Lower lobe of right lung (tissue), 2 donors: ENCODE measurements at regions not wholly inside any gene's neighbourhood (a gene's known extent, or its start where the extent isn't known, plus 50 kb on each side); places are given as distances from the start of the nearest gene placed in this dataset.

Experiments used
- ATAC-seq, 2 donors: fragments of 200-7000 bp; cut with Tn5 transposase; one replicate each; pipeline ENCODE4 v1.9.1; 2020 to 2022; ENCODE audit warnings: mild to moderate bottlenecking in 2 of 2, moderate library complexity in 2 of 2
- DNase-seq: peaks from one replicate; pipeline ENCODE4 v3.0.0-alpha.2; 2020
- H3K27ac ChIP-seq: fragments of 200-600 bp; one replicate; pipeline ENCODE4 v1.8.0; 2022
- H3K27me3 ChIP-seq: fragments of 200-600 bp; one replicate; pipeline ENCODE4 v1.8.0; 2022; ENCODE audit warnings: low read depth
- H3K36me3 ChIP-seq: fragments of 200-600 bp; one replicate; pipeline ENCODE4 v1.8.0; 2022; ENCODE audit warnings: mild to moderate bottlenecking
- H3K4me1 ChIP-seq: fragments of 200-600 bp; one replicate; pipeline ENCODE4 v1.8.0; 2022
- H3K4me3 ChIP-seq: fragments of 200-600 bp; one replicate; pipeline ENCODE4 v1.8.0; 2022; ENCODE audit warnings: mild to moderate bottlenecking
- H3K9me3 ChIP-seq: fragments of 200-600 bp; one replicate; pipeline ENCODE4 v1.8.0; 2022
- intact Hi-C: fragments of 100-400 bp; cut with DNase I; formaldehyde crosslinking; loops from one replicate; pipeline ENCODE4 v1.11.0; 2022
- TF ChIP-seq, protein P1 (sequence below): fragments of 200-600 bp; IDR thresholded peaks from one replicate; pipeline ENCODE4 v1.8.0; 2022; ENCODE audit warnings: antibody characterized with exemption, mild to moderate bottlenecking
- donor health status: DM: no; HTN: yes; CAD: no; lungs with severe emphysema.

DNA sequence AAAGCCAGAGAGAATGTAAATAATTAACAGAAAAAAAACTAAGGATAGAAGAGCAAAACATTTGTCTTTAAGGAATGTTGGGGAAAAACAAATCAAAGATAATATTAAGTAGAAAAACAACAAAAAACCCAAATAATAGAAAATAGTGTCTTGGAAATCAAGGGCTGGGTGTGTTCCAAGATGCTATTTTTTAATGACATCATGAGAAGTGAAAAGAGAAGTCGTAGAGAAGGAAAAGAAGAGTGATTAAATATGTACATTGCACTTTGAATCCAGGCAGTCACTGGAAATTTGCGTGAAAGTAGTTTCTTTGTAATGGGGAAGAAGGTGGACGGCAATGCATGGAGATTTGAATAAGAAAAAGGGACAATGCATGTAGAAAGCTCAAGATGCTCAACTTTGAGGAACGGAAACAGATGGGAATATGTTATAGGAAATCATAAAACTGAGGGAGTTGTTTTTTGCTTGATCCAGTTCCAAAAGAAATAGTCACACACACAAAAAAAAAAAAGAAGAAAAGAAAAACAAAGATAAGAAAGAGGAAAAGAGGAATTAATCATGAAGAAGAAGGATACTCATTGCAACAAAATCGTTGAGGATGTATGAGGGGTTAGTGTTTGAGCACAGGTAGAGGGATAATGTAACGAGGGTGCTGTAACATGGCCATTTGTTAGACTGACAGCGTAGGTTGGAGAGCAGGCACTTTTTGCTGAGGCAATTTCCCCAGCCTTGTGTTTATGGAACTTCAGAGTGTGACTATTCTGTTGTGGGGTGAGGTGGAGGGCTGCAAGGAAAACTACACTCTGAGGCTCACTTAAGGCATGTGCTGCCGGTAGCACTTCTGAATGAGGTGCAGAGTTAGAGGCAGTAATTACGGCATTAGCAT lies 184.1 kb downstream of the CALCRL start:
- no peak for ATAC-seq
- intact Hi-C loops: no loop called here
- H3K27me3 ChIP-seq: no peaks in the 10 kb centered on the region
- TF ChIP-seq, protein P1, sequence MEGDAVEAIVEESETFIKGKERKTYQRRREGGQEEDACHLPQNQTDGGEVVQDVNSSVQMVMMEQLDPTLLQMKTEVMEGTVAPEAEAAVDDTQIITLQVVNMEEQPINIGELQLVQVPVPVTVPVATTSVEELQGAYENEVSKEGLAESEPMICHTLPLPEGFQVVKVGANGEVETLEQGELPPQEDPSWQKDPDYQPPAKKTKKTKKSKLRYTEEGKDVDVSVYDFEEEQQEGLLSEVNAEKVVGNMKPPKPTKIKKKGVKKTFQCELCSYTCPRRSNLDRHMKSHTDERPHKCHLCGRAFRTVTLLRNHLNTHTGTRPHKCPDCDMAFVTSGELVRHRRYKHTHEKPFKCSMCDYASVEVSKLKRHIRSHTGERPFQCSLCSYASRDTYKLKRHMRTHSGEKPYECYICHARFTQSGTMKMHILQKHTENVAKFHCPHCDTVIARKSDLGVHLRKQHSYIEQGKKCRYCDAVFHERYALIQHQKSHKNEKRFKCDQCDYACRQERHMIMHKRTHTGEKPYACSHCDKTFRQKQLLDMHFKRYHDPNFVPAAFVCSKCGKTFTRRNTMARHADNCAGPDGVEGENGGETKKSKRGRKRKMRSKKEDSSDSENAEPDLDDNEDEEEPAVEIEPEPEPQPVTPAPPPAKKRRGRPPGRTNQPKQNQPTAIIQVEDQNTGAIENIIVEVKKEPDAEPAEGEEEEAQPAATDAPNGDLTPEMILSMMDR: no peak
- no peak overlapping the region for H3K4me3 ChIP-seq
- H3K9me3 ChIP-seq: no peaks in the 10 kb centered on the region
- no peaks in the 10 kb centered on the region for H3K36me3 ChIP-seq
- no peak for DNase-seq
- H3K27ac ChIP-seq: no peak overlapping the region
- no peaks in the 10 kb centered on the region for H3K4me1 ChIP-seq

DNA sequence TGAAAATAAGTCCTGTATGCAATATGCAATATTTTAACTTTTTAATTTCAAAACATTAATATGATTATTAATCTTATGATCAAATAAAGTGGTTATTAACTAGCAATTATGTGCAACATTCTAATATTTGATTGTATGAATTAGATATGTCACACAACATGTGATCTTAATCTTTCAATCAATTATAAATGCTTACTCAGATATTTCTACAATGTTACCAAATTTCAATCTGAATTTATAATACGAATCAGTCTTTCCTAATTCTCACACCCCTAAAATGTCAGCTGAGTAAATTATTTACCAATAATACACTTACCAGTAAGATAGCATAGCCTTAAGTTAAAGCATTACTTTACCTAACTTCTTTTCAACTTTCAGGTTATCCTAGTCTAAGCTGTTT lies 186.3 kb downstream of the CALCRL start:
- no peaks in the 10 kb centered on the region for H3K9me3 ChIP-seq
- TF ChIP-seq, protein P1: no peak
- intact Hi-C loops: no loop called here
- H3K36me3 ChIP-seq: no peaks in the 10 kb centered on the region
- ATAC-seq (no peak), DNase-seq (no peak)
- H3K27ac ChIP-seq: no peak overlapping the region
- H3K4me3 ChIP-seq: no peak overlapping the region
- H3K4me1 ChIP-seq: no peaks in the 10 kb centered on the region
- no peaks in the 10 kb centered on the region for H3K27me3 ChIP-seq

DNA sequence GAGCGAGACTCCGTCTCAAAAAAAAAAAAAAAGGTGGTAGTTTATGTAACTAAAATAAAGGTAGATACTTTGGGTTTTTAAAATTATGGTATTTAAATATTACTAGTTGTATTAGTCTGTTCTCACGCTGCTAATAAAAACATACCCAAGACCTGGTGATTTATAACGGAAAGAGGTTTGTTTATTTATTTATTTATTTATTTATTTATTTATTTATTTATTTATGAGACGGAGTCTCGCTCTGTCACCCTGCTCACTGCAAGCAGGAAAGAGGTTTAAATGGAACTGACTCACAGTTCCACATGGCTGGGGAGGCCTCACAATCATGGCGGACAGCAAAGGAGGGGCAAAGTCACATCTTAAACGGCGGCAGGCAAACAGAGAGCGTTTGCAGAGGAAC lies 196.0 kb downstream of the CALCRL start:
- Histone ChIP-seq H3K4me1 (no peaks in the 10 kb centered on the region), H3K9me3 (no peaks in the 10 kb centered on the region), H3K4me3 (no peak overlapping the region), H3K36me3 (no peaks in the 10 kb centered on the region), H3K27me3 (no peaks in the 10 kb centered on the region), H3K27ac (no peak overlapping the region)
- intact Hi-C loops: no loop called here
- TF ChIP-seq, protein P1: no peak
- ATAC-seq (no peak), DNase-seq (no peak)

DNA sequence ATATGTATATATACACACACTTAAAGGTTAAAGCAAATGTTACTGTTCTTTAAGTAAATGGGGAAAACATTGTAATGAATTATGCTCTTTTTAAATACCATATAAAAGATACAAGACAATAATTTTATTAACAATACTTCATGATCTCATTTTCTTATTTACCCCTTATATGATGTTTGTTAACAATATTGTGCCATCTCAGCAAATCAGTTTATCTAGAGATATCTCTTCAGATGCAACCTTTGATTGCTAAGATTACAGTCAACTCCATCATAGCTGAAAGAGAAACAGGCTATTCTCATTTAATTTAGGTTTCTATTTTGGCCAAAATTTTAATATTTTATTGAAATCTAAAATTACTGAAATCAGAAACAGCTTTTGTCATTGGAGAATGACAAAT lies 197.9 kb downstream of the CALCRL start:
- no peak for DNase-seq
- H3K27me3 ChIP-seq: no peaks in the 10 kb centered on the region
- TF ChIP-seq, protein P1: no peak
- H3K36me3 ChIP-seq: no peaks in the 10 kb centered on the region
- H3K27ac ChIP-seq: no peak overlapping the region
- H3K9me3 ChIP-seq: no peaks in the 10 kb centered on the region
- H3K4me1 ChIP-seq: no peaks in the 10 kb centered on the region
- H3K4me3 ChIP-seq: no peak overlapping the region
- ATAC-seq: no peak
- intact Hi-C loops: no loop called here

DNA sequence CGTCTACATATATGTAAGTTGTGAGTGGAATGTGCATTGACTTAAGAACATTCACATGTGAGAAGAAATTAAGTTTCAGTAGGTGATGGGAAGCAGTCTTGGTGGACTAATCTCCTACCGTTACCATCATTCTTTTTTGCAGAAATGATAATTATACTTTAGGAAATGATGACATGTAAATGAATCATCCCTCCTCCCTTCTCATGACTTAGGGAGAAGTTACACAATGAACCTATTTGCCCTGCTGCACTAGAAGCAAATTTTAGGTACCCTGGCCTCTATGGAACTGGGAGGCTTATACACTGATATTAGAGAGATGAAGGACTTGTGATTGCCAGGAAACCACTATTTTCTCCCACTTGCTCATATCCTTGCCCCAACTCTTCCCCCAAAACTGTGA lies 214.2 kb downstream of the CALCRL start:
- Histone ChIP-seq H3K4me3 (no peak overlapping the region), H3K27ac (no peak overlapping the region), H3K27me3 (no peaks in the 10 kb centered on the region), H3K4me1 (no peaks in the 10 kb centered on the region), H3K36me3 (no peaks in the 10 kb centered on the region), H3K9me3 (no peaks in the 10 kb centered on the region)
- ATAC-seq (no peak), DNase-seq (no peak)
- TF ChIP-seq, protein P1: no peak
- intact Hi-C loops: no loop called here
